Anterior cingulate cortex (tissue), 58 donors: ENCODE measurements at regions not wholly inside any gene's neighbourhood (a gene's known extent, or its start where the extent isn't known, plus 50 kb on each side); places are given as distances from the start of the nearest gene placed in this dataset.
"Not testable (repeated sequence)": the region's sequence is repeated elsewhere in the genome, so short reads cannot be mapped to it uniquely, and the experiment has no call there.

Experiments used
- DNase-seq, 58 donors: peaks; one replicate each; lab custom pipeline; 2025; lab: John Stamatoyannopoulos, UW

- DNase-seq, result no peak
Observed at GRCh38 chrX:55326985-55327384, 62.3 kb upstream of the PAGE3 start.

GRCh38 chrX:55335296-55335695, 70.6 kb upstream of the PAGE3 start:
- no peak for DNase-seq

- no peak for DNase-seq
Observed at GRCh38 chrX:55336176-55336575, 71.5 kb upstream of the PAGE3 start.

- no peak for DNase-seq
Observed at GRCh38 chrX:55340896-55341433, 76.2 kb upstream of the PAGE3 start.

- DNase-seq, result peak in 3 of 58 donors; percentile 0 to 2 (median 1)
Observed at GRCh38 chrX:55342533-55343501, 78.1 kb upstream of the PAGE3 start.

GRCh38 chrX:55356609-55357008, 91.9 kb upstream of the PAGE3 start:
- no peak for DNase-seq

GRCh38 chrX:55357236-55357635, 92.5 kb upstream of the PAGE3 start:
- no peak for DNase-seq

GRCh38 chrX:55379396-55379795, 72.5 kb upstream of the MAGEH1 start:
- no peak for DNase-seq

- no peak for DNase-seq
Observed at GRCh38 chrX:55389376-55389775, 62.6 kb upstream of the MAGEH1 start.

GRCh38 chrX:55396836-55397235, 55.1 kb upstream of the MAGEH1 start:
- not testable (repeated sequence) for DNase-seq
